ENCODE measurements at regions not wholly inside any gene's neighbourhood (a gene's known extent, or its start where the extent isn't known, plus 50 kb on each side); places are given as distances from the start of the nearest gene placed in this dataset.

GRCh38 chr4:84401701-84402306, 97.3 kb downstream of the NKX6-1 start:
- Histone ChIP-seq H3K4me3 (ENCODE audit: low read depth in 2 of 2, low read length in 2 of 2) (no peak overlapping the region), H3K36me3 (ENCODE audit: control insufficient read depth, insufficient read depth, low read length) (no peaks in the 10 kb centered on the region), H3K27me3 (ENCODE audit: control insufficient read depth, insufficient read depth, low read length) (no peaks in the 10 kb centered on the region), H3K4me1 (ENCODE audit: control insufficient read depth, insufficient read depth, low read length) (no peaks in the 10 kb centered on the region), H3K27ac (ENCODE audit: low read length) (no peak overlapping the region), H3K9me3 (ENCODE audit: control insufficient read depth, insufficient read depth, low read depth, low read length) (no peaks in the 10 kb centered on the region)
- intact Hi-C loops (cut with micrococcal nuclease; ENCODE audit: unreplicated experiment) = no loop called here
- ChIA-PET POLR2A (no interaction called here), CTCF (no interaction called here)
- ATAC-seq (no peak), DNase-seq (ENCODE audit: low read depth, low spot score) (no peak)
- no TSS peak for BruUV-seq (replicated peaks)
- in situ Hi-C loops (cut with HindIII; ENCODE audit: low pct_unique_long_range_greater_than_20kb, low sequenced_read_pairs) = no loop called here
- TF ChIP-seq, protein P1, sequence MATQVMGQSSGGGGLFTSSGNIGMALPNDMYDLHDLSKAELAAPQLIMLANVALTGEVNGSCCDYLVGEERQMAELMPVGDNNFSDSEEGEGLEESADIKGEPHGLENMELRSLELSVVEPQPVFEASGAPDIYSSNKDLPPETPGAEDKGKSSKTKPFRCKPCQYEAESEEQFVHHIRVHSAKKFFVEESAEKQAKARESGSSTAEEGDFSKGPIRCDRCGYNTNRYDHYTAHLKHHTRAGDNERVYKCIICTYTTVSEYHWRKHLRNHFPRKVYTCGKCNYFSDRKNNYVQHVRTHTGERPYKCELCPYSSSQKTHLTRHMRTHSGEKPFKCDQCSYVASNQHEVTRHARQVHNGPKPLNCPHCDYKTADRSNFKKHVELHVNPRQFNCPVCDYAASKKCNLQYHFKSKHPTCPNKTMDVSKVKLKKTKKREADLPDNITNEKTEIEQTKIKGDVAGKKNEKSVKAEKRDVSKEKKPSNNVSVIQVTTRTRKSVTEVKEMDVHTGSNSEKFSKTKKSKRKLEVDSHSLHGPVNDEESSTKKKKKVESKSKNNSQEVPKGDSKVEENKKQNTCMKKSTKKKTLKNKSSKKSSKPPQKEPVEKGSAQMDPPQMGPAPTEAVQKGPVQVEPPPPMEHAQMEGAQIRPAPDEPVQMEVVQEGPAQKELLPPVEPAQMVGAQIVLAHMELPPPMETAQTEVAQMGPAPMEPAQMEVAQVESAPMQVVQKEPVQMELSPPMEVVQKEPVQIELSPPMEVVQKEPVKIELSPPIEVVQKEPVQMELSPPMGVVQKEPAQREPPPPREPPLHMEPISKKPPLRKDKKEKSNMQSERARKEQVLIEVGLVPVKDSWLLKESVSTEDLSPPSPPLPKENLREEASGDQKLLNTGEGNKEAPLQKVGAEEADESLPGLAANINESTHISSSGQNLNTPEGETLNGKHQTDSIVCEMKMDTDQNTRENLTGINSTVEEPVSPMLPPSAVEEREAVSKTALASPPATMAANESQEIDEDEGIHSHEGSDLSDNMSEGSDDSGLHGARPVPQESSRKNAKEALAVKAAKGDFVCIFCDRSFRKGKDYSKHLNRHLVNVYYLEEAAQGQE (IDR thresholded peaks at IDR 0.05; ENCODE audit: insufficient read depth in 1 of 2, low read depth in 2 of 2, low read length in 1 of 2) = no peak
- TF ChIP-seq, protein P2, sequence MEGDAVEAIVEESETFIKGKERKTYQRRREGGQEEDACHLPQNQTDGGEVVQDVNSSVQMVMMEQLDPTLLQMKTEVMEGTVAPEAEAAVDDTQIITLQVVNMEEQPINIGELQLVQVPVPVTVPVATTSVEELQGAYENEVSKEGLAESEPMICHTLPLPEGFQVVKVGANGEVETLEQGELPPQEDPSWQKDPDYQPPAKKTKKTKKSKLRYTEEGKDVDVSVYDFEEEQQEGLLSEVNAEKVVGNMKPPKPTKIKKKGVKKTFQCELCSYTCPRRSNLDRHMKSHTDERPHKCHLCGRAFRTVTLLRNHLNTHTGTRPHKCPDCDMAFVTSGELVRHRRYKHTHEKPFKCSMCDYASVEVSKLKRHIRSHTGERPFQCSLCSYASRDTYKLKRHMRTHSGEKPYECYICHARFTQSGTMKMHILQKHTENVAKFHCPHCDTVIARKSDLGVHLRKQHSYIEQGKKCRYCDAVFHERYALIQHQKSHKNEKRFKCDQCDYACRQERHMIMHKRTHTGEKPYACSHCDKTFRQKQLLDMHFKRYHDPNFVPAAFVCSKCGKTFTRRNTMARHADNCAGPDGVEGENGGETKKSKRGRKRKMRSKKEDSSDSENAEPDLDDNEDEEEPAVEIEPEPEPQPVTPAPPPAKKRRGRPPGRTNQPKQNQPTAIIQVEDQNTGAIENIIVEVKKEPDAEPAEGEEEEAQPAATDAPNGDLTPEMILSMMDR (IDR thresholded peaks at IDR 0.05) = no peak
- TF ChIP-seq SIN3A (IDR thresholded peaks at IDR 0.05; ENCODE audit: borderline replicate concordance, insufficient read depth, low read depth, low read length) = no peak
- TF ChIP-seq TCF7L2 (IDR thresholded peaks at IDR 0.05; ENCODE audit: low read depth, low read length) = no peak
- no peak for TF ChIP-seq POLR2AphosphoS5 (IDR thresholded peaks at IDR 0.05; ENCODE audit: low read depth, low read length)

GRCh38 chr4:84394386-84394785, 104.7 kb downstream of the NKX6-1 start:
- no peaks in the 10 kb centered on the region; the same call in 1 of the 2 replicates for H3K27me3 ChIP-seq (ENCODE audit: control insufficient read depth, insufficient read depth, low read length)

More at GRCh38 chr4:84394386-84394785, 104.7 kb downstream of the NKX6-1 start:
- Histone ChIP-seq H3K4me1 (ENCODE audit: control insufficient read depth, insufficient read depth, low read length) (no peaks in the 10 kb centered on the region), H3K36me3 (ENCODE audit: control insufficient read depth, insufficient read depth, low read length) (no peaks in the 10 kb centered on the region), H3K27ac (ENCODE audit: low read length) (no peak overlapping the region), H3K4me3 (ENCODE audit: low read depth in 2 of 2, low read length in 2 of 2) (no peak overlapping the region), H3K9me3 (ENCODE audit: control insufficient read depth, insufficient read depth, low read depth, low read length) (no peaks in the 10 kb centered on the region)
- POLR2A ChIA-PET = no interaction called here
- ATAC-seq (no peak), DNase-seq (ENCODE audit: low read depth, low spot score) (no peak)
- TF ChIP-seq POLR2AphosphoS5 (IDR thresholded peaks at IDR 0.05; ENCODE audit: low read depth, low read length) (no peak), SIN3A (IDR thresholded peaks at IDR 0.05; ENCODE audit: borderline replicate concordance, insufficient read depth, low read depth, low read length) (no peak), TCF7L2 (IDR thresholded peaks at IDR 0.05; ENCODE audit: low read depth, low read length) (no peak)
- TF ChIP-seq, protein P1 (IDR thresholded peaks at IDR 0.05; ENCODE audit: insufficient read depth in 1 of 2, low read depth in 2 of 2, low read length in 1 of 2) = no peak
- TF ChIP-seq, protein P2 (IDR thresholded peaks at IDR 0.05) = no peak
- BruUV-seq (replicated peaks) = no TSS peak
- CTCF ChIA-PET = no interaction called here
- in situ Hi-C loops (cut with HindIII; ENCODE audit: low pct_unique_long_range_greater_than_20kb, low sequenced_read_pairs) = no loop called here
- intact Hi-C loops (cut with micrococcal nuclease; ENCODE audit: unreplicated experiment) = no loop called here
